ENCODE measurements at regions not wholly inside any gene's neighbourhood (a gene's known extent, or its start where the extent isn't known, plus 50 kb on each side); places are given as distances from the start of the nearest gene placed in this dataset.

- Histone ChIP-seq H3K9me3 (ENCODE audit: low read length) (no peaks in the 10 kb centered on the region), H3K79me2 (ENCODE audit: insufficient read depth, low read length) (no peaks in the 10 kb centered on the region), H4K20me1 (ENCODE audit: insufficient read depth, low read length) (no peaks in the 10 kb centered on the region), H3K27me3 (ENCODE audit: control insufficient read depth in 1 of 2, insufficient read depth in 2 of 2, low read length in 2 of 2) (no peaks in the 10 kb centered on the region; a peak in 1 of 5 replicates), H2AFZ (ENCODE audit: low read length) (no peak overlapping the region), H3K4me2 (ENCODE audit: low read depth, low read length) (no peak overlapping the region), H3K4me3 (replicated peaks in 1 of 3; ENCODE audit: insufficient read depth in 1 of 3, low read depth in 2 of 3, low read length in 3 of 3) (no peak overlapping the region), H3K36me3 (replicated peaks in 1 of 2; ENCODE audit: control insufficient read depth in 1 of 2, insufficient read depth in 2 of 2, low read length in 2 of 2) (no peaks in the 10 kb centered on the region), H3K9ac (ENCODE audit: insufficient read depth, low read depth, low read length) (no peak overlapping the region), H3K4me1 (ENCODE audit: insufficient read depth, low read length) (no peaks in the 10 kb centered on the region), H3K27ac (ENCODE audit: extremely low read length, insufficient read depth, low read length) (no peak overlapping the region)
- POLR2A ChIA-PET, result no interaction called here
- no peak for DNase-seq (ENCODE audit: low spot score)
- in situ Hi-C loops (cut with HindIII; ENCODE audit: extremely low pct_ligation_motif_present, low pct_unique_long_range_greater_than_20kb) (no loop called here), intact Hi-C loops (cut with micrococcal nuclease; ENCODE audit: unreplicated experiment) (no loop called here)
- WGBS (ENCODE audit: low lambda C conversion rate), result 0% methylated on average over 4 of the region's 4 CpGs
- ATAC-seq, result no peak
- TF ChIP-seq ERF (CRISPR knock-in tag; IDR thresholded peaks at IDR 0.05), result no peak
- TF ChIP-seq NRL (CRISPR knock-in tag; IDR thresholded peaks at IDR 0.05; ENCODE audit: borderline replicate concordance), result no peak
- TF ChIP-seq ZNF703 (CRISPR knock-in tag; IDR thresholded peaks at IDR 0.05; ENCODE audit: borderline replicate concordance), result no peak
- TF ChIP-seq MEIS2 (CRISPR knock-in tag; IDR thresholded peaks at IDR 0.05), result no peak
- TF ChIP-seq JUNB (CRISPR knock-in tag; IDR thresholded peaks at IDR 0.05; ENCODE audit: borderline replicate concordance), result no peak
- TF ChIP-seq SMAD1 (CRISPR knock-in tag; IDR thresholded peaks at IDR 0.05; ENCODE audit: borderline replicate concordance, low read depth), result no peak
- TF ChIP-seq, protein P1, sequence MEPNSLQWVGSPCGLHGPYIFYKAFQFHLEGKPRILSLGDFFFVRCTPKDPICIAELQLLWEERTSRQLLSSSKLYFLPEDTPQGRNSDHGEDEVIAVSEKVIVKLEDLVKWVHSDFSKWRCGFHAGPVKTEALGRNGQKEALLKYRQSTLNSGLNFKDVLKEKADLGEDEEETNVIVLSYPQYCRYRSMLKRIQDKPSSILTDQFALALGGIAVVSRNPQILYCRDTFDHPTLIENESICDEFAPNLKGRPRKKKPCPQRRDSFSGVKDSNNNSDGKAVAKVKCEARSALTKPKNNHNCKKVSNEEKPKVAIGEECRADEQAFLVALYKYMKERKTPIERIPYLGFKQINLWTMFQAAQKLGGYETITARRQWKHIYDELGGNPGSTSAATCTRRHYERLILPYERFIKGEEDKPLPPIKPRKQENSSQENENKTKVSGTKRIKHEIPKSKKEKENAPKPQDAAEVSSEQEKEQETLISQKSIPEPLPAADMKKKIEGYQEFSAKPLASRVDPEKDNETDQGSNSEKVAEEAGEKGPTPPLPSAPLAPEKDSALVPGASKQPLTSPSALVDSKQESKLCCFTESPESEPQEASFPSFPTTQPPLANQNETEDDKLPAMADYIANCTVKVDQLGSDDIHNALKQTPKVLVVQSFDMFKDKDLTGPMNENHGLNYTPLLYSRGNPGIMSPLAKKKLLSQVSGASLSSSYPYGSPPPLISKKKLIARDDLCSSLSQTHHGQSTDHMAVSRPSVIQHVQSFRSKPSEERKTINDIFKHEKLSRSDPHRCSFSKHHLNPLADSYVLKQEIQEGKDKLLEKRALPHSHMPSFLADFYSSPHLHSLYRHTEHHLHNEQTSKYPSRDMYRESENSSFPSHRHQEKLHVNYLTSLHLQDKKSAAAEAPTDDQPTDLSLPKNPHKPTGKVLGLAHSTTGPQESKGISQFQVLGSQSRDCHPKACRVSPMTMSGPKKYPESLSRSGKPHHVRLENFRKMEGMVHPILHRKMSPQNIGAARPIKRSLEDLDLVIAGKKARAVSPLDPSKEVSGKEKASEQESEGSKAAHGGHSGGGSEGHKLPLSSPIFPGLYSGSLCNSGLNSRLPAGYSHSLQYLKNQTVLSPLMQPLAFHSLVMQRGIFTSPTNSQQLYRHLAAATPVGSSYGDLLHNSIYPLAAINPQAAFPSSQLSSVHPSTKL (CRISPR knock-in tag; IDR thresholded peaks at IDR 0.05), result no peak
- TF ChIP-seq ZNF230 (CRISPR knock-in tag; IDR thresholded peaks at IDR 0.05), result no peak
- TF ChIP-seq, protein P2, sequence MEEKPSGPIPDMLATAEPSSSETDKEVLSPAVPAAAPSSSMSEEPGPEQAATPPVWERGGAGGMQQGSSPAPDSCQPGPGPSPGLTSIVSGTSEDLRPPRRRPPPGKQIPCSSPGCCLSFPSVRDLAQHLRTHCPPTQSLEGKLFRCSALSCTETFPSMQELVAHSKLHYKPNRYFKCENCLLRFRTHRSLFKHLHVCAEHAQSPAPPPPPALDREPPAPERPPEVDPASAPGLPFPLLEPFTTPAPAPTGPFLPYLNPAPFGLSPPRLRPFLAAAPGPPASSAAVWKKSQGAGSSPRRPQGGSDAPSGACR (CRISPR knock-in tag; IDR thresholded peaks at IDR 0.05), result no peak
- TF ChIP-seq ZNF598 (CRISPR knock-in tag; IDR thresholded peaks at IDR 0.05; ENCODE audit: borderline replicate concordance), result no peak
- TF ChIP-seq, protein P3, sequence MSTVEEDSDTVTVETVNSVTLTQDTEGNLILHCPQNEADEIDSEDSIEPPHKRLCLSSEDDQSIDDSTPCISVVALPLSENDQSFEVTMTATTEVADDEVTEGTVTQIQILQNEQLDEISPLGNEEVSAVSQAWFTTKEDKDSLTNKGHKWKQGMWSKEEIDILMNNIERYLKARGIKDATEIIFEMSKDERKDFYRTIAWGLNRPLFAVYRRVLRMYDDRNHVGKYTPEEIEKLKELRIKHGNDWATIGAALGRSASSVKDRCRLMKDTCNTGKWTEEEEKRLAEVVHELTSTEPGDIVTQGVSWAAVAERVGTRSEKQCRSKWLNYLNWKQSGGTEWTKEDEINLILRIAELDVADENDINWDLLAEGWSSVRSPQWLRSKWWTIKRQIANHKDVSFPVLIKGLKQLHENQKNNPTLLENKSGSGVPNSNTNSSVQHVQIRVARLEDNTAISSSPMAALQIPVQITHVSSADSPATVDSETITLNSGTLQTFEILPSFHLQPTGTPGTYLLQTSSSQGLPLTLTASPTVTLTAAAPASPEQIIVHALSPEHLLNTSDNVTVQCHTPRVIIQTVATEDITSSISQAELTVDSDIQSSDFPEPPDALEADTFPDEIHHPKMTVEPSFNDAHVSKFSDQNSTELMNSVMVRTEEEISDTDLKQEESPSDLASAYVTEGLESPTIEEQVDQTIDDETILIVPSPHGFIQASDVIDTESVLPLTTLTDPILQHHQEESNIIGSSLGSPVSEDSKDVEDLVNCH (CRISPR knock-in tag; IDR thresholded peaks at IDR 0.05), result no peak
- no peak for TF ChIP-seq SNAPC5 (CRISPR knock-in tag; IDR thresholded peaks at IDR 0.05; ENCODE audit: borderline replicate concordance)
- no peak for TF ChIP-seq NFE2L2 (IDR thresholded peaks at IDR 0.05; ENCODE audit: low read length)
- no peak for TF ChIP-seq MTF1 (CRISPR knock-in tag; IDR thresholded peaks at IDR 0.05)
- TF ChIP-seq ZFP37 (CRISPR knock-in tag; IDR thresholded peaks at IDR 0.05; ENCODE audit: borderline replicate concordance), result no peak
- no peak for FAIRE-seq
- CTCF ChIA-PET (ENCODE audit: low intra/inter-chr PET ratio, low total read pairs), result no interaction called here
- no TSS peak for BruUV-seq (replicated peaks)
These were observed 161.8 kb upstream of the ASCC3 start for GRCh38 chr6:101042966-101043365.
